Activated CD8-positive, alpha-beta T cell treated with anti-CD3 and anti-CD28 coated beads for 36 hours (primary cell): ENCODE measurements at regions not wholly inside any gene's neighbourhood (a gene's known extent, or its start where the extent isn't known, plus 50 kb on each side); places are given as distances from the start of the nearest gene placed in this dataset.

Source experiments
- ATAC-seq: fragments of 200-7000 bp; cut with Tn5 transposase; one replicate; pipeline ENCODE4 v1.10.0; 2021; ENCODE audit warnings: mild to moderate bottlenecking, moderate library complexity
- CTCF ChIA-PET: fragments of 350-600 bp; sonication (Branson Sonifier 250); formaldehyde crosslinking; loops from one replicate; lab custom pipeline; 2021; ENCODE audit warnings: antibody characterized with exemption; lab: Charles Lee
- POLR2A ChIA-PET: fragments of 350-600 bp; sonication (Branson Sonifier 250); formaldehyde crosslinking; loops from one replicate; lab custom pipeline; 2021; ENCODE audit warnings: antibody characterized with exemption; lab: Charles Lee
- DNase-seq: peaks from one replicate; pipeline ENCODE4 v3.0.0-alpha.2; 2020
- H3K27ac Mint-ChIP-seq: one replicate; pipeline ENCODE4 v1.8.0; 2021; ENCODE audit warnings: mild to moderate bottlenecking, mixed read lengths
- H3K27me3 Mint-ChIP-seq: one replicate; pipeline ENCODE4 v1.8.0; 2021; ENCODE audit warnings: mixed read lengths
- H3K36me3 Mint-ChIP-seq: one replicate; pipeline ENCODE4 v1.8.0; 2021; ENCODE audit warnings: low read depth, mixed read lengths
- H3K4me1 Mint-ChIP-seq: one replicate; pipeline ENCODE4 v1.8.0; 2021; ENCODE audit warnings: low read depth, mixed read lengths
- H3K4me3 Mint-ChIP-seq: one replicate; pipeline ENCODE4 v1.8.0; 2021; ENCODE audit warnings: mild to moderate bottlenecking, moderate library complexity, mixed read lengths
- H3K9me3 Mint-ChIP-seq: one replicate; pipeline ENCODE4 v1.8.0; 2021; ENCODE audit warnings: mixed read lengths
- CTCF ChIP-seq: fragments of 200-600 bp; IDR thresholded peaks from one replicate; pipeline ENCODE4 v1.8.0; 2022; ENCODE audit warnings: antibody characterized with exemption, mild to moderate bottlenecking
- intact Hi-C: fragments of 100-400 bp; cut with micrococcal nuclease; formaldehyde crosslinking; loops from one replicate; pipeline ENCODE4 v1.10.0; 2022

DNA sequence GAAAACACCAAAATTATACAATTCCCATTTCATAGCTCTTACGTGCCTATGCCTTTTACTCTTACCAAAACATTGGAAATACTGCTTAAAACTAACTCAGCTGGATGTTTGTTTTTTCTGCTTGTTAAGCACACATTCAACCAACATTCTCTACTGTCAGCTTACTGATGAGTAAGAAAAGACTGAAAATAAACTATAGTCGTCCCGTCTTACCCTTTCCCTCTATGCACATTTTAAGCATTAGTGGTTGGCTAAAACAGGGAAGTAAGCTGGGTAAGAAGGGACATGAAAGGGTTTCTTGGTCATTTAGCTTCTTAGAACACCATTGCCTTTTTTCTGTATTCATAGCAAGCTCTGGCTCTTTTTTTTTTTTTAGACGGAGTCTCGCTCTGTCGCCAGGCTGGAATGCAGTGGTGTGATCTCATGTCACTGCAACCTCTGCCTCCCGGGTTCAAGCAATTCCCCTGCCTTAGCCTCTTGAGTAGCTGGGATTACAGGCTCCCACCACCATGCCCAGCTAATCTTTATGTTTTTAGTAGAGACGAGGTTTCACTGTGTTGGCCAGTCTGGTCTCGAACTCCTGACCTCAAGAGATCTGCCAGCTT is 232.1 kb upstream of the PCSK5 start:
- H3K4me1 Mint-ChIP-seq, result no peaks in the 10 kb centered on the region
- intact Hi-C loops, result no loop called here
- H3K27me3 Mint-ChIP-seq, result peaks cover 1% of the 10 kb centered on the region
- no peak for ATAC-seq
- H3K9me3 Mint-ChIP-seq, result no peaks in the 10 kb centered on the region
- H3K27ac Mint-ChIP-seq, result no peak overlapping the region
- H3K36me3 Mint-ChIP-seq, result no peaks in the 10 kb centered on the region
- ChIA-PET CTCF (interaction anchor here (0.9 kb wide), 1 partner anchor 13 kb away, joined by 3 read pairs; no protein-coding TSS in a partner anchor), POLR2A (no interaction called here)
- H3K4me3 Mint-ChIP-seq, result no peak overlapping the region
- DNase-seq, result no peak
- no peak for TF ChIP-seq CTCF

- CTCF ChIA-PET, result interaction anchor here (0.5 kb wide), 1 partner anchor 9 kb away, joined by 3 read pairs; no protein-coding TSS in a partner anchor
- ATAC-seq, result no peak
- Mint-ChIP-seq H3K27ac (no peak overlapping the region), H3K9me3 (no peaks in the 10 kb centered on the region), H3K4me1 (no peaks in the 10 kb centered on the region), H3K4me3 (no peak overlapping the region), H3K36me3 (no peaks in the 10 kb centered on the region), H3K27me3 (peaks cover 6% of the 10 kb centered on the region)
- TF ChIP-seq CTCF, result no peak
- intact Hi-C loops, result no loop called here
- POLR2A ChIA-PET, result no interaction called here
- DNase-seq, result no peak
Measured at GRCh38 chr9:75664597-75664996, 225.9 kb upstream of the PCSK5 start.

DNA sequence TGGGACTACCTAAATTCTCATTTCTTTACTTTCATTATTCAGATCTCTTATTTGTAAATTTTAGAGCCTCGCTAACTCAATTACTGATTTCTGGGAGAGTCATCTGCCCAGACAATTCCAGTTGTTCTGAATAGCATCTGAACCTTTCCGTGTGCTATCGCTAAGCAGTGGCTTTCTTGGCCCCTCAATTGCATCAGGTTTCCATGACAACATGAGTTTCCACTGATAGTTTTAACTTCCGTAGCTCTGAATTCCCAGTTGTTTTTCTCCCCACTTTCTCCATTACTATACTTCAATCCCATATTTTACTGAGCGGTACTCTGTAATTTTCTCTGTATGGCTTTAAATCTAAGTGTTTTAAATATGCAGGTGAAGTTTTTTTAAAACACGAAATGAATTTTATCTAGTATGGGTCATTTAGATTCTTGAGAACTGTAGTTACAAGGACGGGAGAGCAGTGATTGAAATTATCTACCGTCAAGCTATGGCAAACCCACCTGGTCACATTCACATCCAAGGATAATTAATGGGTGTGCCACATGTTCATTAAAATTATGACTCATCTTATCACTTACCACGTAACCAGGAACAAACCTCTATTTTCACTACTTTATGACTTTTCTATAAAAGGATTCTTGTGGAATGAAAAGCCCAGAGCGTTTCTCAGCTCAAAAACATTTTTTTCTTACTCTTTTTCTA is 223.5 kb upstream of the PCSK5 start:
- intact Hi-C loops, result no loop called here
- CTCF ChIA-PET, result no interaction called here

GRCh38 chr9:75669721-75670120 is 220.8 kb upstream of the PCSK5 start:
- H3K9me3 Mint-ChIP-seq, result no peaks in the 10 kb centered on the region
- TF ChIP-seq CTCF, result no peak
- no peak overlapping the region for H3K27ac Mint-ChIP-seq
- ATAC-seq (no peak), DNase-seq (no peak)
- intact Hi-C loops, result no loop called here
- ChIA-PET CTCF (interaction anchor here (1.1 kb wide), 1 partner anchor 9 kb away, joined by 3 read pairs; no protein-coding TSS in a partner anchor), POLR2A (no interaction called here)
- H3K4me3 Mint-ChIP-seq, result no peak overlapping the region
- H3K4me1 Mint-ChIP-seq, result peaks cover 3% of the 10 kb centered on the region
- H3K27me3 Mint-ChIP-seq, result peaks cover 8% of the 10 kb centered on the region
- H3K36me3 Mint-ChIP-seq, result no peaks in the 10 kb centered on the region

More for the DNA sequence above, 223.5 kb upstream of the PCSK5 start:
- TF ChIP-seq CTCF, result no peak
- Mint-ChIP-seq H3K4me3 (no peak overlapping the region), H3K36me3 (no peaks in the 10 kb centered on the region), H3K27ac (no peak overlapping the region), H3K4me1 (no peaks in the 10 kb centered on the region), H3K27me3 (peaks cover 8% of the 10 kb centered on the region), H3K9me3 (no peaks in the 10 kb centered on the region)
- POLR2A ChIA-PET, result no interaction called here
- DNase-seq (no peak), ATAC-seq (no peak)

DNA sequence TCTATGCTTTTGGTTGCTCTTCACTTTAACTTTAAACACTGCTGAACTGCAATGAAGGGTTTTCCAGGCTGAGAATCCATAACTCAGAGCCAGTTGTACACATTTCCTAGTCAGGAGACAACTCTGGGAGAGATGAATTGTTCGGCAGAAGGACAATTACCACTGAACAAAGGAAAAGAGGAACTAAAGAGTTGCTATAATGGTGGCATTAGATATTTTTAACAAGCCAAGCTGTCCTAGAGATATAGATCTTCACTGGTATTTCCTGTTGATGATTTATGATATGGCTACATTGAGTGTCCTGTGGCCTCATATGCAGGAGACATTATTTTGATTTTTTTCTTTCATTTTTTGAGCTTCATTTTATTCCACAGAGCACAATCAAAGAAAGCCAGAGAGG is 219.1 kb upstream of the PCSK5 start:
- intact Hi-C loops, result no loop called here
- Mint-ChIP-seq H3K4me3 (no peak overlapping the region), H3K9me3 (no peaks in the 10 kb centered on the region), H3K4me1 (peaks cover 3% of the 10 kb centered on the region), H3K27ac (no peak overlapping the region), H3K27me3 (peaks cover 6% of the 10 kb centered on the region), H3K36me3 (no peaks in the 10 kb centered on the region)
- DNase-seq, result no peak
- no peak for ATAC-seq
- TF ChIP-seq CTCF, result no peak
- ChIA-PET POLR2A (no interaction called here), CTCF (interaction anchor here (1.2 kb wide), 1 partner anchor 12 kb away, joined by 3 read pairs; no protein-coding TSS in a partner anchor)
